Inferior parietal cortex (tissue), 1 donor: ENCODE measurements at regions not wholly inside any gene's neighbourhood (a gene's known extent, or its start where the extent isn't known, plus 50 kb on each side); places are given as distances from the start of the nearest gene placed in this dataset.
"Not testable (repeated sequence)": the region's sequence is repeated elsewhere in the genome, so short reads cannot be mapped to it uniquely, and the experiment has no call there.

Experiments used
- DNase-seq: peaks from one replicate; pipeline ENCODE4 v3.0.0-alpha.2; 2016; ENCODE audit errors: extremely low spot score

- no peak for DNase-seq
Measured at GRCh38 chr4:184335520-184335919, 117.8 kb upstream of the ENPP6 start.

- DNase-seq: not testable (repeated sequence)
Measured at GRCh38 chr4:184333446-184333845, 115.8 kb upstream of the ENPP6 start.

GRCh38 chr4:184331268-184331995 is 113.8 kb upstream of the ENPP6 start:
- peak; percentile 32 for DNase-seq

GRCh38 chr4:184330517-184331094 is 112.9 kb upstream of the ENPP6 start:
- not testable (repeated sequence) for DNase-seq

GRCh38 chr4:184329659-184330400 is 112.2 kb upstream of the ENPP6 start:
- peak; percentile 32 for DNase-seq

GRCh38 chr4:184329235-184329634 is 111.6 kb upstream of the ENPP6 start:
- DNase-seq: no peak

- DNase-seq: no peak
Measured at GRCh38 chr4:184328022-184328736, 110.5 kb upstream of the ENPP6 start.

GRCh38 chr4:184324939-184325477 is 107.3 kb upstream of the ENPP6 start:
- no peak for DNase-seq

GRCh38 chr4:184322328-184323025 is 104.8 kb upstream of the ENPP6 start:
- DNase-seq: no peak

GRCh38 chr4:184320631-184321030 is 103.0 kb upstream of the ENPP6 start:
- DNase-seq: no peak

GRCh38 chr4:184318852-184319251 is 101.2 kb upstream of the ENPP6 start:
- no peak for DNase-seq

GRCh38 chr4:184317234-184317918 is 99.7 kb upstream of the ENPP6 start:
- no peak for DNase-seq

- no peak for DNase-seq
Measured at GRCh38 chr4:184316821-184317220, 99.1 kb upstream of the ENPP6 start.

- DNase-seq: no peak
Measured at GRCh38 chr4:184315675-184316359, 98.1 kb upstream of the ENPP6 start.

GRCh38 chr4:184313702-184314659 is 96.3 kb upstream of the ENPP6 start:
- no peak for DNase-seq

GRCh38 chr4:184313058-184313581 is 95.4 kb upstream of the ENPP6 start:
- no peak for DNase-seq

- DNase-seq: no peak
Measured at GRCh38 chr4:184312126-184312525, 94.5 kb upstream of the ENPP6 start.

GRCh38 chr4:184310881-184311709 is 93.4 kb upstream of the ENPP6 start:
- DNase-seq: no peak
